Breast epithelium (tissue), 4 donors: ENCODE measurements at regions not wholly inside any gene's neighbourhood (a gene's known extent, or its start where the extent isn't known, plus 50 kb on each side); places are given as distances from the start of the nearest gene placed in this dataset.
"Not testable (repeated sequence)": the region's sequence is repeated elsewhere in the genome, so short reads cannot be mapped to it uniquely, and the experiment has no call there.

Experiments
- DNase-seq, 2 donors: peaks; one replicate each; pipeline ENCODE4 v3.0.0-alpha.2; 2019; ENCODE audit warnings: low spot score in 2 of 2
- H3K27ac ChIP-seq, 2 donors: fragments of 200-600 bp; sonication (generic) in 1 of 2; one replicate each; pipeline ENCODE4 v1.5.1; 2016 to 2019; ENCODE audit warnings: mild to moderate bottlenecking in 1 of 2
- H3K27me3 ChIP-seq, 2 donors: fragments of 200-600 bp; sonication (generic) in 1 of 2; one replicate each; pipeline versions ENCODE4 v1.5.1 to v1.6.0; 2017 to 2019; ENCODE audit warnings: control low read depth in 1 of 2, mild to moderate bottlenecking in 1 of 2
- H3K36me3 ChIP-seq: fragments of 200-600 bp; one replicate; pipeline ENCODE4 v1.5.1; 2019
- H3K4me1 ChIP-seq, 2 donors: fragments of 200-600 bp; sonication (generic); one replicate each; pipeline ENCODE4 v1.5.1; 2016 to 2019; ENCODE audit warnings: control low read depth in 1 of 2
- H3K4me3 ChIP-seq, 3 donors: fragments of 200-600 bp; sonication (generic); 1 replicate in 2 of 3; 2 replicates in 1 of 3; pipeline ENCODE4 v1.5.1; 2016 to 2019; ENCODE audit warnings: mild to moderate bottlenecking in 3 of 3, moderate library complexity in 2 of 3
- H3K9me3 ChIP-seq, 2 donors: fragments of 200-600 bp; sonication (generic) in 1 of 2; one replicate each; pipeline ENCODE4 v1.5.1; 2016 to 2019; ENCODE audit warnings: control low read depth in 1 of 2
- POLR2A ChIP-seq: fragments of 450-650 bp; IDR thresholded peaks from one replicate; pipeline ENCODE4 v1.6.1; 2016; ENCODE audit warnings: antibody characterized with exemption, mild to moderate bottlenecking, moderate library complexity
- POLR2AphosphoS5 ChIP-seq, 3 donors: sonication (generic); formaldehyde crosslinking; IDR thresholded peaks; one replicate each; pipeline ENCODE4 v1.6.1; 2017; ENCODE audit warnings: antibody characterized with exemption in 3 of 3
- intact Hi-C: fragments of 100-400 bp; cut with DNase I; formaldehyde crosslinking; loops from one replicate; pipeline ENCODE4 v1.15.1; 2023; ENCODE audit warnings: low total_unique reads
- TF ChIP-seq, protein P1 (sequence below), 3 donors: fragments of 450-650 bp; IDR thresholded peaks; one replicate each; pipeline ENCODE4 v1.5.1; 2016 to 2017; ENCODE audit warnings: antibody characterized with exemption in 3 of 3, mild to moderate bottlenecking in 3 of 3, moderate library complexity in 3 of 3

DNA sequence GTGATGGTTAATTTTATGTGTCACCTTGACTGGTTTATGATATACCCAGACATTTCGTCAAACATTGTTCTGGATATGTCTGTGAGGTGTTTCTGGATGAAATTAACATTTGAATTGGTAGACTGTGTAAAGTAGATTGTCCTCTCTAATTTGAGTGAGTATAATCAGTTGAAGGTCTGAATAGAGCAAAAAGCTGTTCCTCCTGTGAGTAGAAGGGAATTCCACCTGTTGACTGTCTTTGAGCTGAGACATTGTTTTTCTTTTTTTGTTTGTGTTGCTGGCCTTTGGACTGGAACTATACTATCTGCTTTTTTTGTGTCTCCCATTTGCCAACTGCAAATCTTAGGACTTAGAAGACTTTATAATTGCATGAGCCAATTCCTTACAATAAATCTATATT lies 920.9 kb upstream of the LRFN5 start:
- intact Hi-C loops, result no loop called here
- Histone ChIP-seq H3K4me1 (no peaks in the 10 kb centered on the region), H3K27me3 (no peaks in the 10 kb centered on the region), H3K9me3 (no peaks in the 10 kb centered on the region), H3K36me3 (no peaks in the 10 kb centered on the region), H3K4me3 (no peak overlapping the region), H3K27ac (no peak overlapping the region)
- no peak for TF ChIP-seq POLR2A
- TF ChIP-seq POLR2AphosphoS5 (IDR thresholded peaks at IDR 0.05), result no peak
- TF ChIP-seq, protein P1, sequence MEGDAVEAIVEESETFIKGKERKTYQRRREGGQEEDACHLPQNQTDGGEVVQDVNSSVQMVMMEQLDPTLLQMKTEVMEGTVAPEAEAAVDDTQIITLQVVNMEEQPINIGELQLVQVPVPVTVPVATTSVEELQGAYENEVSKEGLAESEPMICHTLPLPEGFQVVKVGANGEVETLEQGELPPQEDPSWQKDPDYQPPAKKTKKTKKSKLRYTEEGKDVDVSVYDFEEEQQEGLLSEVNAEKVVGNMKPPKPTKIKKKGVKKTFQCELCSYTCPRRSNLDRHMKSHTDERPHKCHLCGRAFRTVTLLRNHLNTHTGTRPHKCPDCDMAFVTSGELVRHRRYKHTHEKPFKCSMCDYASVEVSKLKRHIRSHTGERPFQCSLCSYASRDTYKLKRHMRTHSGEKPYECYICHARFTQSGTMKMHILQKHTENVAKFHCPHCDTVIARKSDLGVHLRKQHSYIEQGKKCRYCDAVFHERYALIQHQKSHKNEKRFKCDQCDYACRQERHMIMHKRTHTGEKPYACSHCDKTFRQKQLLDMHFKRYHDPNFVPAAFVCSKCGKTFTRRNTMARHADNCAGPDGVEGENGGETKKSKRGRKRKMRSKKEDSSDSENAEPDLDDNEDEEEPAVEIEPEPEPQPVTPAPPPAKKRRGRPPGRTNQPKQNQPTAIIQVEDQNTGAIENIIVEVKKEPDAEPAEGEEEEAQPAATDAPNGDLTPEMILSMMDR (IDR thresholded peaks at IDR 0.05), result no peak
- no peak for DNase-seq

DNA sequence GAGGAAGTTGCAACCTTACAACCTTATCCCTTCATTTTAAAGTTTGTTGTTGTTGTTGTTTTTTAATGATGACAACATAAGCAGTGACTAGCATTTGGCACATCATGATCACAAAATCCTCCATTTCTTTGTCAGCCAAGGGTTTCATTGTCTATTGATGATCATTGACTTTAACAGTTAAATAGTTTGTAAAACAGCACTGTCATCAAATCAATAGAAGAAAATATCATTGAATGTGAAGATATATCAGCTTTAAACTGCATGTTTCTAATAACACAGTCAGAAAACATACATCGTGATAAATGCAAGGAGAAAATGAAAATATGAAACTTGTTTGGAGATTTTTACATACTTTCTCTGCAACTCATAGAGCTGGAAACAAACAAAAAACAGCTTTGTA lies 922.3 kb upstream of the LRFN5 start:
- H3K9me3 ChIP-seq, result no peaks in the 10 kb centered on the region
- TF ChIP-seq, protein P1 (IDR thresholded peaks at IDR 0.05), result no peak
- TF ChIP-seq POLR2AphosphoS5 (IDR thresholded peaks at IDR 0.05) (no peak), POLR2A (no peak)
- H3K4me3 ChIP-seq, result no peak overlapping the region
- no peaks in the 10 kb centered on the region for H3K36me3 ChIP-seq
- H3K4me1 ChIP-seq, result no peaks in the 10 kb centered on the region
- no peaks in the 10 kb centered on the region for H3K27me3 ChIP-seq
- DNase-seq, result no peak
- no peak overlapping the region for H3K27ac ChIP-seq
- intact Hi-C loops, result no loop called here

DNA sequence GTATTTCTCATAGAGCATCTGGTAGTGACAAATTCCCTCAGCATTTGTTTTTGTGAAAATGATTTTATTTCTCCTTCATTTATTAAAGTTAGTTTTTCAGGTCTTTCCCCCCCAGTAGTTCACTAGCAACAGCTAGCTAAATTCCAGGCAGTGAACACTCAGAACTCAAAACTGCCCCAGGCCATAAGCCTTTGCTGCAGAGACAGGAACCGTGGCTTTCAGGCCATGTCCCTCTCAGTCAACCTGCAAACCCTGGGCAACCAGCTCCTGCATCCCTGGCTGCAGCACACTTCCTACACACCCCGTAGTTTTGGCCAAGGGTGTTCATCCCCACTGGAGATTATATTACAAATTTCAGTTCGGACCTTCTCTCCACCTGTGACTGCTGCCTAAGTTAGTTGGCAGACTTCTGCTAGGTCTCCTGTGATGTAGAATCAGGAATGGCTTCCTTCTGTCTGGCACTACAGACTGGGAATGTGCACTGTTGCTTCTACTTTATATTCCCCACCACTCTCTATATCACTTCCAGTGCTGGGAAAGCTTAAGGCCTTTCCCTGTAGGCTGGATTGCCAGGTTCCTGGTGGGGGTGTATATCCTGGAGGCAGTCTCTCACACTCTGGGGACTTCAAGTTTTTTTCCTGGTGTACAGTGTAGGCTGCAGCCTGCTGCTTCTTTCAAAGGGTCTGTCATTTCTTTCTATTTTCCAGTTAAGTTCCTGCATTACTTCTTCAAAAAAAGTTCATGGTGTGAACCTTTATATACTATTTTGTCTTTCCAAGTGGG lies 924.4 kb upstream of the LRFN5 start:
- Histone ChIP-seq H3K36me3 (no peaks in the 10 kb centered on the region), H3K9me3 (no peaks in the 10 kb centered on the region), H3K4me3 (no peak overlapping the region), H3K4me1 (no peaks in the 10 kb centered on the region), H3K27me3 (no peaks in the 10 kb centered on the region), H3K27ac (no peak overlapping the region)
- DNase-seq, result no peak
- intact Hi-C loops, result no loop called here
- TF ChIP-seq POLR2A (no peak), POLR2AphosphoS5 (IDR thresholded peaks at IDR 0.05) (no peak)
- TF ChIP-seq, protein P1 (IDR thresholded peaks at IDR 0.05), result no peak

DNA sequence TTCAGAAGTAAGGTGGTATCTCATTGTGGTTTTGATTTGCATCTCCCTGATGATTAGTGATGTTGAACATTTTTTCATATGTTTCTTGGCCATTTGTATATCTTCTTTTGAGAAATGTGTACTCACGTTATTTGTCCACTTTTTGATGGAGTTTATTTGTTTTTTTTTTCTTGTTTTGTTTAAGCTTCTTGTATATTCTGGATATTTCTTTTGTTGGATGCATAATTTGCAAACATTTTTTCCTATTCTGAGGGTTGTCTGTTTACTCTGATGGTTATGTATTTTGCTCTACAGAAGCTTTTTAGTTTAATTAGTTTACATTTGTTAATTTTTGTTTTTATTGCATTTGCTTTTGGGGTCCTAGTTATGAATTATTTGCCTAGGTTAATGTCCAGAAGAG lies 927.4 kb upstream of the LRFN5 start:
- intact Hi-C loops, result no loop called here
- H3K27me3 ChIP-seq, result no peaks in the 10 kb centered on the region
- H3K9me3 ChIP-seq, result no peaks in the 10 kb centered on the region

DNA sequence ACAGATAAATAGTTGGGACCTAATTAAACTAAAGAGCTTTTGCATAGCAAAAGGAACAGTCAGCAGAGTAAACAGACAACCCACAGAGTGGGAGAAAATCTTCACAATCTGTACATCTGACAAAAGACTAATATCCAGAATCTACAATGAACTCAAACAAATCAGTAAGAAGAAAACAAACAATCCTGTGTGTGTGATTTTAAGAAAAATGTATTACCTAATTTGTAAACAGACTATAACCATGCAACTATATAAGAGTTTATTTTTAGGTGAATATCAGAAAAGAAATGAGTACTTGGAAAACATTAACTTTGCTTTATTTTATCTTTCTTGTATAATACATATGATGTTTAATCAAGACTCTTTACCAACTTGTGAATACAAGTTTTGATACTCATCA lies 929.5 kb upstream of the LRFN5 start:
- DNase-seq, H3K27ac ChIP-seq, H3K4me3 ChIP-seq, H3K27me3 ChIP-seq, H3K9me3 ChIP-seq, H3K4me1 ChIP-seq, H3K36me3 ChIP-seq, intact Hi-C loops: not testable (repeated sequence)

More for the DNA sequence above, 927.4 kb upstream of the LRFN5 start:
- no peak overlapping the region for H3K4me3 ChIP-seq
- H3K4me1 ChIP-seq, result no peaks in the 10 kb centered on the region
- H3K27ac ChIP-seq, result no peak overlapping the region
- no peak for DNase-seq
- TF ChIP-seq POLR2AphosphoS5 (IDR thresholded peaks at IDR 0.05) (no peak), POLR2A (no peak)
- TF ChIP-seq, protein P1 (IDR thresholded peaks at IDR 0.05), result no peak
- peaks cover 5% of the 10 kb centered on the region for H3K36me3 ChIP-seq
